GM19328 (cell line): ENCODE measurements at regions not wholly inside any gene's neighbourhood (a gene's known extent, or its start where the extent isn't known, plus 50 kb on each side); places are given as distances from the start of the nearest gene placed in this dataset.
"Not testable (repeated sequence)": the region's sequence is repeated elsewhere in the genome, so short reads cannot be mapped to it uniquely, and the experiment has no call there.

Source experiments
- ATAC-seq: cut with Tn5 transposase; IDR thresholded peaks from one replicate; pipeline ENCODE4 v1.9.1; 2021; ENCODE audit warnings: mild to moderate bottlenecking, moderate library complexity; ENCODE audit not compliant: unreplicated experiment

DNA sequence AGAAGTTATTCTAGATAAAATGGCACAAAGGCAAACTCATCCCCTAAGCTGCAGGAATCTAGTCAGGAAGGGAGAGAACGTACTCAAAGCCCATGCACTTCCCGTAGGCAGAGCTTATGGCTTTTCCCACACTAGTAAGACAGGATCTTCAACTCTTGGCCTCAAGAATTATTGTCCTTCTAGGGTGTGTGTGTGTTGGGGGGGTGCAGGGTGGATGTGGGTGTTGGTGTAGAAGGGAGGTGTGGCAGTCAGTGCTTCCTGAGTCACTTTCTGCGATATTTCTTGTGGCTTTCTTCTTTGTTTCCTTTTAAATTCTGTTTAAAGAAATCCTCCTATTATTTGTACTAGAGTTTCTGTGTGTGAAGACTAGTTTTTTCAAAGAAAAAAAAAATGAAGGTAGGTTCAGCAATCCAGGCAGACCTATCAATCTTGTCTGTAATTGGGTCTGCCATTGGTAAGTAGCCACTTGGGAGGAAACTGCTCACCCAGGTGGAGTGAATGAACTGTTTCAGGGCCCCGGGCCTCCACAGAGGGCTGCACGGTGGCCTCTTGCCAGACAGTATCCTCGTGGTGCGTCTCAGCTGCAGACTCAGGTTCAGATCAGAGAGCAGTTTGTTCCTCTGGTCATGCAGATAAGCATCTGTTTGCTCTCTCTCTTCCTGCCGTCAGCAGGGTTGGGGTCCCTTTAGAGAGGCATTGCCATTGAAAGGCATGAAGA, 131.9 kb downstream of the NPR3 start:
- ATAC-seq: no peak

DNA sequence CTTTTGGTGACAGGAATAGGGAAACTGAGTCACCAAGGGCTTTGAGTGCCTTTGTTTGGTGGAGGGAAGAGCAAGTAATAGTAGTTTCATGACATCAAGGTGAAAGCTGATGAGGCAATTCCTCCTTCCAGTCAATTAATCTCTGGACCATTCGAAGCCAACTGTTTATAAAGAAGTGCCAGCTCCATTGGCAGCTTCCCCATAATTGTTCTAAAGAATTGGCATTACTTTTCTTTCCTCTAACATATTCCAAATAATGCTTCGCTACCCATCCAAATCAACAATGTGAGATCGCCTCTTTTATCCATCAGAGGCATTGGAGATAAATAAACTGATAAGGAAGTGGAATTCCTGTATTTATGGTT, 132.4 kb downstream of the NPR3 start:
- ATAC-seq: no peak

DNA sequence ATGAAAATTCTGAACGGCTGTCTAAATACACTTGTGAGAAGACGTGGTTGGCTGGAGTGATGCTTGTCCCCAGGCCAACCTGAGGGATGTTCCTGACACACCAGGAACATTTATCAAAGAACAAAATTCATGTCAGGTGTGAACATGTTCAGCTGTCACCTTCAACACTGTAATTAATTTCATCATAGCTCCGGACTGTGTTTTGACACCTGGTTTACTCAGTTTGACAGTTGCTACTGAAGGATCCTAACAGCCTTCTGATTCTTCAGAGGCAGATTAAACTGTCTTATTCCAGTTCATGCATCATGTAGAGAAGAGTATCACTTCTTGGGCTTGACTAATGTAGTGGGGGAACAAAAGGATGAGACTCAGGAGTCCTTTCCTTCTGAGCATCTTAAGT, 134.1 kb downstream of the NPR3 start:
- no peak for ATAC-seq

DNA sequence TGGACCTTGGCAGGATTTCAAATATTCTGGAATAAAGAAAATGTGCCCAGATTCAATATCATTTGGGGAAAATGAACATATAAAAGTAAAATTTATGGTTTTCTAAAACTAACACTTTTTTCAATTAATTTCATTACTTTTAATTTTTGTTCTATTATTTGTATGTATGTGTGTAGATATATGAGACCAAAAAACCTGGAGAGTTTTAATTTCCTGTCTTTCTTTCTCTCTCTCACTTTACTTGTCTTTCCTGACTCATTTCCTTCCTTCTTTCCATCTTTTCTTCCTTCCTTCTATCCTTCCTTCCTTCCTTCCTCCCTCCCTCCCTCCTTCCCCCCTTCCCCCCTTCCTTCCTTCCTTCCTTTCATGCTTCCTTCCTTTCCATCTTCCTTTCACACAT, 137.0 kb downstream of the NPR3 start:
- ATAC-seq: no peak

DNA sequence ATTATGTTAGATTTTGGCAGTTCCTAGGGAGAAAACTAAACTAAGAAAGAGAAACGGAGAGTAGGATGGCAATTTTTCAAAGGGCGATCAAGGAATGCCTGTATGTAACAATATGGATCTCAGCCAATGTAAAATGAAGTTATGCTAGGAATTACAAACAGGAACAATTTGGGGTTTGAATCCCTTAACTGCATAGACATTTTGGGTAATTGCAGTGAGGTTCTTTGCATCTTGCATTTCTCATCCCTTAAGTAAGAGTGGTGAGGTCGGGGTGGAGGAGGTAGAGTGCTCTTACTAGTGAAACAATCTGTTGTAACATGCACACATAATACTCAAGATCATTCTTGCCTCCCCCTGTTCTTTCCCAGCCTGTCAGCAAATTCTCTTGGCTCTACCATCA, 137.6 kb downstream of the NPR3 start:
- no peak for ATAC-seq

GRCh38 chr5:32850817-32851496, 139.8 kb downstream of the NPR3 start:
- ATAC-seq: no peak

- no peak for ATAC-seq
These were observed 140.5 kb downstream of the NPR3 start for GRCh38 chr5:32851559-32852173.

- ATAC-seq: no peak
These were observed 141.4 kb downstream of the NPR3 start for GRCh38 chr5:32852535-32852934.

GRCh38 chr5:32852976-32853375, 141.9 kb downstream of the NPR3 start:
- ATAC-seq: no peak

DNA sequence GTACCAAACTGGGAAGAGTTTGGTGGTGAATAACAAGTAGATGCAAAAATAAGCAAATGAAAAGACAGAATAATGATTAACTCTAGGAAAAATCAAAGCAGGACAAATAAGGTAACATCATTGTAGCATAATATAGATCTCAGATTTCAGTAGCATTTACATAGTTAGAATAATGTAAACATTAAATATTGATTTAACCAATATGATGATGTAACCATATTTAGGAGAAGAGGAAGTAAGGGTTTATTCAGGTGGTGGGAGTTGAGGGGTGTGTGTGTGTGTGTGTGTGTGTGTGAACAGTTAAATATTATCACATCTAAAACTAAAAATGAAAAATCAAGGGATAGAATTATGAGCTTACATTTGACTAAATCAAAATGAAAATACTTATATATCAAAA, 143.4 kb downstream of the NPR3 start:
- ATAC-seq: no peak

- ATAC-seq: no peak
These were observed 148.1 kb downstream of the NPR3 start for GRCh38 chr5:32859211-32859641.

DNA sequence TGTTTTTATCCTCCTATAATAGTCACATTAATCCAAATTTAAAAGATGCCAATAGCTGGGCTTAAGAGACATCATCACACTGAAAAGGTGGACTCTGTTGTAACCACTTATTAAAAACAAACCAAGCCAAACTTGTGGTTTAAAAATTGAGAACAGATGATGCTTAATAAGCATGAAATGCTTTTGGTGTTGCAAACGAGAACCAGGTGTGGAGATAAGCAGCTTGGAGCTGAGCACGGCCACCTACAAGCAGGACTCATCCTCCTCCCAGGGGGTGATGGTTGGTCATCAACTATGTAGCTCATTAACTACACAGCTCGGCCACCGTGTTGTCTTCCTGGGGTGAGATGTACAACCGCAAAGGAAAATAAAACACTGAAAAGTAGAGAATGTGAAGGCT, 154.4 kb downstream of the NPR3 start:
- ATAC-seq: no peak

DNA sequence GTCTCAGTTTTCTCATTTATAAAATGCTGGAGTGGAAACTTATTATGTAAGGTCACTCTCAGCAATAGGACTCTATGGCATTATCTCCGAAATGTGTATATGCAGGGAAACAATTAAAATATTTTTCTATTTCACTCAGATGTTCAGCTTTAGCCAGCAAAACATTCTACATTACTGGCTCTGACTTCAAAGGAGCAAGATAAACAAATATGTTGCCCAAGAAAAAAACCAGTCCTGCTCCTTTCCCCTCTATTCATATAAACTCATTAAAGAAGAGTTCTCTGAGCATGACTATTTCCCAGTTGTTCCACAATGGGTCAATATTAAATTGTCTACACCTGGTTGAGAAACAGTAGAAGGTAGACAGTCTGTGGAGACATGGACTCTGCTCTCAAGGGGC, 155.0 kb downstream of the NPR3 start:
- ATAC-seq: no peak

DNA sequence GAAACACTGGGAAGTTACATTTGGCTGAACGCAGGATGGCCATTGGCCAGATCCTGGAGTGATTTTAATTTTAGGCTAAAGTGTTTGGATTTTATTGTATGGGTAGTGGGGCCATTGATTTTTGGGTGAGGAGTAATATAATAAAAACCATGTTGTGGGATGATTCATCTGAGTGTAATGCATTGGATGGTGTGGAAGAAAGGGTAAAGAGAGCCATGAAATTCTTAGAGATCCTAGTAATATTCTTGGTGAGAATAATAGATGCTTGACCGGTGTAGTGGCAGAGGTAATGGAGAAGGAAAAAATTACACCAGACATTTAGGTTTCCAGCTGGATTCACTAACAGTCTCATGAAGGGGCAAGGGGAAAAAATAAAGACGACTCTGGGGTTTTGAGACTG, 158.1 kb downstream of the NPR3 start:
- no peak for ATAC-seq

GRCh38 chr5:32876791-32877190, 165.7 kb downstream of the NPR3 start:
- ATAC-seq: no peak

DNA sequence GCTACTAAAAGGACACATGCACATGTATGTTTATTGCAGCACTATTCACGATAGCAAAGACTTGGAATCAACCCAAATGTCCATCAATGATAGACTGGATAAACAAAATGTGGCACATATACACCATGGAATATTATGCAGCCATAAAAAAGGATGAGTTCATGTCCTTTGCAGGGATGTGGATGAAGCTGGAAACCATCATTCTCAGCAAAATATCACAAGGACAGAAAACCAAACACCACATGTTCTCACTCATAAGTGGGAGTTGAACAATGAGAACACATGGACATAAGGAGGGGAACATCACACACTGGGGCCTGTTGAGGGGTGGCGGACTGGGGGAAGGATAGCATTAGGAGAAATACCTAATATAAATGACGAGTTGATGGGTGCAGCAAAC, 168.2 kb downstream of the NPR3 start:
- not testable (repeated sequence) for ATAC-seq

DNA sequence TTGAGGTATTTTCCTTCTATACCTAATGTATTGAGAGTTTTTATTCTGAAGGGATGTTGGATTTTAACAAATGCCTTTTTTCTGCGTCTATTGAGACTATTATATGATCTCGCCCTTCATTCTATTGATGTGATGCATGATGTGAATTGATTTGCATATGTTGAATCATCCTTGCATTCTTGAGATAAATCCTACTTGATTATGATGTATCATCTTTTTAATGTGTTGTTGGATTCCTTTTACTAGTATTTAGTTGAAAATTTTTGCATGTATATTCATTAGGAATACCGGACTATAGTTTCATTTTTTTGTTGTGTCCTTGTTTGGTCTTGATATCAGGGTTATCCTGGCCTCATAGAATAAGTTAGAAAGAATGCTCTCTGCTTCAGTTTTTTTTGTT, 169.7 kb downstream of the NPR3 start:
- ATAC-seq: no peak

GRCh38 chr5:32887390-32887789, 176.3 kb downstream of the NPR3 start:
- ATAC-seq: no peak

DNA sequence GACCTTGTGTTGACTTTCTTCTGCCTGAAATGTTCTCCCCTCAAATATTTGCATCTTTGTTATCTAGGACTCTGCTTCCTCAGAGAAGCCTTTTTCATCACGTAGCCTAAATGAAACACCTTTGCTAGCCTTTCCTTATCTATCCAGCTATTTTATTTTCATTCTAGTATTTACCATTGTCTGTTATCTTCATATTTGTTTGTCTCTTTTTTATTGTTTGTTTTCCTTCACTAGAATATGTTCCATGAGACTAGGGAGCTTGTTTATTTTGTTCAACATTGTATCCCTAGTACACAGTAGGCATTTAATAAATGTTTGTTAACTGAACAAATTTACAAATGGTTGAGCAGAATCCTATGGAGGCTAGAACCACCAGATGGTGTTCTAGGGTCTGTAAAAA, 178.0 kb downstream of the NPR3 start:
- ATAC-seq: no peak

- ATAC-seq: no peak
These were observed 192.5 kb downstream of the NPR3 start for GRCh38 chr5:32903613-32904012.

GRCh38 chr5:32908641-32909040, 197.5 kb downstream of the NPR3 start:
- no peak for ATAC-seq

- ATAC-seq: no peak
These were observed 198.1 kb downstream of the NPR3 start for GRCh38 chr5:32909207-32909606.
